ENCODE measurements at regions not wholly inside any gene's neighbourhood (a gene's known extent, or its start where the extent isn't known, plus 50 kb on each side); places are given as distances from the start of the nearest gene placed in this dataset.
"Not testable (repeated sequence)": the region's sequence is repeated elsewhere in the genome, so short reads cannot be mapped to it uniquely, and the experiment has no call there.

GRCh38 chr20:30963591-30963990 is 293.9 kb upstream of the DEFB115 start:
- Histone ChIP-seq H2AFZ (ENCODE audit: low read length) (no peak overlapping the region), H3K4me2 (ENCODE audit: low read length) (no peak overlapping the region), H3K36me3 (ENCODE audit: insufficient read depth, low read length) (no peaks in the 10 kb centered on the region), H3F3A (ENCODE audit: insufficient read depth, low read length) (no peaks in the 10 kb centered on the region), H4K20me1 (ENCODE audit: insufficient read depth, low read length) (no peaks in the 10 kb centered on the region), H3K4me3 (ENCODE audit: low read depth, low read length, poor library complexity, severe bottlenecking) (no peak overlapping the region), H3K9ac (ENCODE audit: low read length) (no peak overlapping the region), H3K9me2 (ENCODE audit: low read depth, low read length) (no peaks in the 10 kb centered on the region), H3K9me3 (ENCODE audit: low read length) (no peaks in the 10 kb centered on the region), H3K79me2 (ENCODE audit: insufficient read depth, low read length) (no peaks in the 10 kb centered on the region), H3K4me1 (ENCODE audit: insufficient read depth, low read length, severe bottlenecking) (no peaks in the 10 kb centered on the region), H3K27me3 (ENCODE audit: insufficient read depth, low read length) (no peaks in the 10 kb centered on the region), H3K27ac (ENCODE audit: low read depth, low read length, poor library complexity, severe bottlenecking) (no peak overlapping the region)
- TF ChIP-seq CTCF (IDR thresholded peaks at IDR 0.05; ENCODE audit: low read length) (no peak), EZH2 (IDR thresholded peaks at IDR 0.05; ENCODE audit: borderline replicate concordance, low read length) (no peak)

- H3K27ac ChIP-seq (ENCODE audit: low read depth, low read length, poor library complexity, severe bottlenecking); H3F3A ChIP-seq (ENCODE audit: insufficient read depth, low read length); H3K4me1 ChIP-seq (ENCODE audit: insufficient read depth, low read length, severe bottlenecking); H3K4me3 ChIP-seq (ENCODE audit: low read depth, low read length, poor library complexity, severe bottlenecking); H3K9ac ChIP-seq (ENCODE audit: low read length); H3K4me2 ChIP-seq (ENCODE audit: low read length); H3K27me3 ChIP-seq (ENCODE audit: insufficient read depth, low read length); H3K79me2 ChIP-seq (ENCODE audit: insufficient read depth, low read length); H3K36me3 ChIP-seq (ENCODE audit: insufficient read depth, low read length); H3K9me2 ChIP-seq (ENCODE audit: low read depth, low read length); H3K9me3 ChIP-seq (ENCODE audit: low read length); H4K20me1 ChIP-seq (ENCODE audit: insufficient read depth, low read length); H2AFZ ChIP-seq (ENCODE audit: low read length): not testable (repeated sequence)
Measured at GRCh38 chr20:30975859-30976258, 281.6 kb upstream of the DEFB115 start.

- TF ChIP-seq CTCF (IDR thresholded peaks at IDR 0.05; ENCODE audit: low read length) (no peak), EZH2 (IDR thresholded peaks at IDR 0.05; ENCODE audit: borderline replicate concordance, low read length) (no peak)
- H3K9ac ChIP-seq (ENCODE audit: low read length) = no peak overlapping the region
- no peak overlapping the region for H3K4me2 ChIP-seq (ENCODE audit: low read length)
- no peaks in the 10 kb centered on the region for H3K36me3 ChIP-seq (ENCODE audit: insufficient read depth, low read length)
- no peak overlapping the region for H3K27ac ChIP-seq (ENCODE audit: low read depth, low read length, poor library complexity, severe bottlenecking)
- H3K9me2 ChIP-seq (ENCODE audit: low read depth, low read length) = no peaks in the 10 kb centered on the region
- H2AFZ ChIP-seq (ENCODE audit: low read length) = no peak overlapping the region
- H3K27me3 ChIP-seq (ENCODE audit: insufficient read depth, low read length) = no peaks in the 10 kb centered on the region
- H3K4me1 ChIP-seq (ENCODE audit: insufficient read depth, low read length, severe bottlenecking) = no peaks in the 10 kb centered on the region
- no peaks in the 10 kb centered on the region for H3F3A ChIP-seq (ENCODE audit: insufficient read depth, low read length)
- H3K79me2 ChIP-seq (ENCODE audit: insufficient read depth, low read length) = no peaks in the 10 kb centered on the region
- no peak overlapping the region for H3K4me3 ChIP-seq (ENCODE audit: low read depth, low read length, poor library complexity, severe bottlenecking)
- H4K20me1 ChIP-seq (ENCODE audit: insufficient read depth, low read length) = no peaks in the 10 kb centered on the region
- no peaks in the 10 kb centered on the region for H3K9me3 ChIP-seq (ENCODE audit: low read length)
Measured at GRCh38 chr20:30985386-30985785, 272.1 kb upstream of the DEFB115 start.

Measured in OCI-LY1 (cell line).